SK-N-SH (cell line): ENCODE measurements at regions not wholly inside any gene's neighbourhood (a gene's known extent, or its start where the extent isn't known, plus 50 kb on each side); places are given as distances from the start of the nearest gene placed in this dataset.

Experiments used
- CTCF ChIA-PET: fragments of 300-600, 350-600 bp; formaldehyde crosslinking; extraction: SDS; loops from one replicate; lab custom pipeline; 2021; lab: Yijun Ruan, JAX
- POLR2A ChIA-PET: fragments of 350-600 bp; sonication (Branson Sonifier 250); formaldehyde crosslinking; extraction: SDS; loops from one replicate; lab custom pipeline; 2020; ENCODE audit warnings: antibody characterized with exemption, inconsistent platforms; lab: Yijun Ruan, JAX
- DNase-seq: peaks from one replicate; pipeline ENCODE4 v3.0.0; 2012
- H2AFZ ChIP-seq: fragments of 200-600 bp; sonication (generic); 2 replicates; pipeline ENCODE4 v1.8.1; 2016; ENCODE audit warnings: antibody characterized with exemption, mild to moderate bottlenecking, low read depth
- H3F3A ChIP-seq: fragments of 200-600 bp; sonication (generic); replicated peaks from 2 replicates; pipeline ENCODE3; 2016; ENCODE audit warnings: antibody characterized with exemption, mild to moderate bottlenecking; ENCODE audit not compliant: insufficient read depth
- H3K27ac ChIP-seq, 2 experiments: fragments of 200-500 bp in 1 of 2; fragments of 200-600 bp in 1 of 2; sonication (Bioruptor generic) in 1 of 2; sonication (generic), shearing (Covaris generic) in 1 of 2; 2 replicates each; pipeline versions ENCODE4 v1.5.1 to v1.6.1; 2014 to 2016; ENCODE audit warnings: low read depth in 2 of 2, inconsistent platforms in 1 of 2, low read length in 1 of 2, mild to moderate bottlenecking in 1 of 2, mixed read lengths in 1 of 2
- H3K27me3 ChIP-seq: fragments of 200-600 bp; sonication (generic), shearing (Covaris generic); 2 replicates; pipeline ENCODE4 v1.6.1; 2016; ENCODE audit warnings: mixed run types; ENCODE audit not compliant: insufficient read depth
- H3K36me3 ChIP-seq, 2 experiments: fragments of 200-500 bp in 1 of 2; fragments of 200-600 bp in 1 of 2; sonication (Bioruptor generic) in 1 of 2; sonication (generic) in 1 of 2; replicated peaks in 1 of 2; 2 replicates each; pipeline versions ENCODE3 to v1.5.1; 2014 to 2016; ENCODE audit warnings: low read length in 1 of 2, mild to moderate bottlenecking in 1 of 2; ENCODE audit not compliant: insufficient read depth in 2 of 2, control insufficient read depth in 1 of 2
- H3K4me1 ChIP-seq, 2 experiments: fragments of 200-500 bp in 1 of 2; fragments of 200-600 bp in 1 of 2; sonication (Bioruptor generic) in 1 of 2; sonication (generic), shearing (Covaris generic) in 1 of 2; 2 replicates each; pipeline versions ENCODE4 v1.5.1 to v1.6.1; 2014 to 2016; ENCODE audit warnings: low read depth in 1 of 2, low read length in 1 of 2, mixed run types in 1 of 2; ENCODE audit not compliant: insufficient read depth in 2 of 2, control insufficient read depth in 1 of 2
- H3K4me2 ChIP-seq: fragments of 200-600 bp; sonication (generic), shearing (Covaris generic); 2 replicates; pipeline ENCODE4 v1.6.1; 2017; ENCODE audit warnings: mixed run types
- H3K4me3 ChIP-seq, 2 experiments: fragments of 200-500 bp in 1 of 2; fragments of 200-600 bp in 1 of 2; sonication (Bioruptor generic) in 1 of 2; sonication (generic), shearing (Covaris generic) in 1 of 2; 2 replicates each; pipeline versions ENCODE4 v1.5.1 to v1.8.1; 2014 to 2016; ENCODE audit warnings: low read depth in 2 of 2, inconsistent platforms in 1 of 2, low read length in 1 of 2, mild to moderate bottlenecking in 1 of 2, mixed read lengths in 1 of 2, moderate library complexity in 1 of 2
- H3K79me2 ChIP-seq: fragments of 200-600 bp; sonication (generic); 2 replicates; pipeline ENCODE4 v1.8.1; 2017; ENCODE audit warnings: mild to moderate bottlenecking; ENCODE audit not compliant: insufficient read depth
- H3K9ac ChIP-seq: fragments of 200-600 bp; sonication (generic); 2 replicates; pipeline ENCODE4 v1.6.1; 2017; ENCODE audit warnings: mixed run types
- H3K9me2 ChIP-seq: fragments of 200-600 bp; sonication (generic); 2 replicates; pipeline ENCODE4 v1.6.1; 2017; ENCODE audit warnings: mixed run types
- H3K9me3 ChIP-seq: fragments of 200-600 bp; sonication (generic); 2 replicates; pipeline ENCODE4 v1.6.1; 2017; ENCODE audit warnings: mixed run types, mild to moderate bottlenecking, moderate library complexity
- H4K20me1 ChIP-seq: fragments of 200-600 bp; sonication (generic); 2 replicates; pipeline ENCODE4 v1.6.1; 2017; ENCODE audit warnings: mild to moderate bottlenecking, mixed run types; ENCODE audit not compliant: insufficient read depth
- CHD2 ChIP-seq: fragments of 150-350 bp; IDR thresholded peaks from 2 replicates; pipeline ENCODE4 v1.6.1; 2018; ENCODE audit warnings: low read length; ENCODE audit not compliant: partially characterized antibody
- ELF1 ChIP-seq: IDR thresholded peaks from 2 replicates; pipeline ENCODE4 v1.4.0; 2012
- EP300 ChIP-seq, 2 experiments: IDR thresholded peaks; 2 replicates each; pipeline versions ENCODE4 v1.4.0 to v1.6.1; 2012; ENCODE audit warnings: borderline replicate concordance in 1 of 2, low read depth in 1 of 2, low read length in 1 of 2
- EZH2phosphoT487 ChIP-seq: fragments of 200-600 bp; sonication (generic); IDR thresholded peaks from 2 replicates; pipeline ENCODE4 v1.6.1; 2017; ENCODE audit warnings: low read depth, mixed run types, mild to moderate bottlenecking, antibody characterized with exemption, moderate library complexity, borderline replicate concordance
- FOSL2 ChIP-seq: IDR thresholded peaks from 2 replicates; pipeline ENCODE4 v1.4.0; 2012; ENCODE audit warnings: low read depth, mild to moderate bottlenecking, moderate library complexity, borderline replicate concordance
- FOXJ3 ChIP-seq: sonication (generic); formaldehyde crosslinking; IDR thresholded peaks from 2 replicates; pipeline ENCODE4 v1.5.1; 2020; ENCODE audit warnings: mild to moderate bottlenecking, missing genetic modification reagents
- GATA2 ChIP-seq: sonication (generic); formaldehyde crosslinking; IDR thresholded peaks from 2 replicates; pipeline ENCODE4 v1.5.0; 2020; ENCODE audit warnings: mild to moderate bottlenecking, missing genetic modification reagents
- NFIC ChIP-seq: IDR thresholded peaks from 2 replicates; pipeline ENCODE4 v1.4.0; 2012; ENCODE audit warnings: borderline replicate concordance
- NRF1 ChIP-seq: IDR thresholded peaks from 2 replicates; pipeline ENCODE4 v1.6.1; 2012; ENCODE audit warnings: low read depth, mild to moderate bottlenecking, low read length
- RCOR1 ChIP-seq: fragments of 150-350 bp; IDR thresholded peaks from 2 replicates; pipeline ENCODE4 v1.6.1; 2017; ENCODE audit warnings: antibody characterized with exemption, low read length
- SIN3A ChIP-seq: IDR thresholded peaks from 2 replicates; pipeline ENCODE4 v1.6.1; 2012; ENCODE audit warnings: low read depth, mild to moderate bottlenecking, low read length, moderate library complexity, borderline replicate concordance
- SMC3 ChIP-seq: IDR thresholded peaks from 2 replicates; pipeline ENCODE4 v1.6.1; 2012; ENCODE audit warnings: low read depth, low read length, improper control_type of control experiment
- TEAD4 ChIP-seq: IDR thresholded peaks from 2 replicates; pipeline ENCODE4 v1.4.0; 2012; ENCODE audit warnings: mild to moderate bottlenecking, borderline replicate concordance; ENCODE audit not compliant: insufficient read depth
- WGBS: methylation state at CpG from one replicate; pipeline ENCODE4 v1.1.6; 2017; ENCODE audit warnings: low lambda C conversion rate; 5-methylcytosine and 5-hydroxymethylcytosine counted together
- TF ChIP-seq, protein P1 (sequence below): fragments of 200-600 bp; sonication (generic); IDR thresholded peaks from 2 replicates; pipeline ENCODE4 v1.6.1; 2017; ENCODE audit warnings: antibody characterized with exemption, mild to moderate bottlenecking, moderate library complexity
- TF ChIP-seq, protein P2 (sequence below): IDR thresholded peaks from 2 replicates; pipeline ENCODE4 v1.4.0; 2012; ENCODE audit warnings: low read depth, borderline replicate concordance
- TF ChIP-seq, protein P3 (sequence below): fragments of 150-350 bp; IDR thresholded peaks from 2 replicates; pipeline ENCODE4 v1.6.1; 2016; ENCODE audit warnings: mild to moderate bottlenecking, low read depth, low read length
- TF ChIP-seq, protein P4 (sequence below): fragments of 150-350 bp; IDR thresholded peaks from 2 replicates; pipeline ENCODE4 v1.6.1; 2017; ENCODE audit warnings: antibody characterized with exemption, low read length, low read depth, borderline replicate concordance
- TF ChIP-seq, protein P5 (sequence below): IDR thresholded peaks from 2 replicates; pipeline ENCODE4 v1.4.0; 2012; ENCODE audit warnings: low read depth

DNA sequence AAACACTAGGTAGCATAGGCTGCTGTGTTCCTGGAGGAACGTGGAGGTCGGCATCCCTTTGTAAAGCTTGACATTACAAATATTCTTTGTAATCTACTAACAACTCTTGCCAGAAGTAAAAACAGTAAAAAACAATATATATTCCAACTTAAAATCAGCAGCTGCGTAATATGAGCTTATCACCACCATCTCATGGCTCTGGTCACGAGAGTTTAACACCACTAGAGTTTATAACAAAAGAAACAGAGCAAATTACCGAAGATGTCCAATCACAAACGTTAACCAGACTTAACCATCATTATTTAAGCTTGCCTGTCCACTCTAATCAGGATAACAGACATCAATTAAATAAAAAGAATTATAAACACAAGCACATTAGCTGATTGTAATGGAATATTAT, 236.7 kb downstream of the PCDH7 start (continued):
- TF ChIP-seq CHD2 (no peak), NRF1 (no peak), SIN3A (no peak), FOXJ3 (CRISPR knock-in tag) (no peak)
- TF ChIP-seq, all 33 proteins: peak for 0

DNA sequence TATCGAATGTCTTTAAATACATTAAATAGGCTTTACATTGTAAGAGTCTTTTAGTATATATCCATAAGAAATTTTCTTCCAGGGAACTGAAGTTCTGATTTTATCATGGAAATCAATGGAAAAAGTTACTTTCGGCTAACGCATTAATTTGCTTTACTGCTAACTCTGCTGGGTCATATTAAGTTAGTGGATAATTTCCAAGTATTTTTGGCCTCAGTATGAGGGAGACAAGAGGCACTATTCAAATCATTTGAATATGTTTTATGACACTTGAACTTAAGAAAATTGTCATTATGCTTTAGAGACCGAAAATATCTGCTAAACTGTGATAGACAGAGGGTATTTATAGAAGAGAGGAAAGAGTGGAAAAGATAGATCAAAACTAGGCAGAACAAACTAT, 237.5 kb downstream of the PCDH7 start:
- Histone ChIP-seq H3K9me3 (no peaks in the 10 kb centered on the region), H3K4me2 (no peak overlapping the region), H3K79me2 (no peaks in the 10 kb centered on the region), H3F3A (no peaks in the 10 kb centered on the region), H3K27ac (no peak overlapping the region), H3K4me3 (no peak overlapping the region), H2AFZ (no peak overlapping the region), H3K9ac (no peak overlapping the region), H3K27me3 (no peaks in the 10 kb centered on the region), H3K36me3 (no peaks in the 10 kb centered on the region), H4K20me1 (no peaks in the 10 kb centered on the region), H3K4me1 (peaks cover 0 to 16% of the 10 kb centered on the region in 2 experiments; a peak in 2 of 4 replicates), H3K9me2 (no peaks in the 10 kb centered on the region)
- DNase-seq: no peak
- WGBS: 36% methylated on average over 4 of the region's 4 CpGs
- TF ChIP-seq, protein P1, sequence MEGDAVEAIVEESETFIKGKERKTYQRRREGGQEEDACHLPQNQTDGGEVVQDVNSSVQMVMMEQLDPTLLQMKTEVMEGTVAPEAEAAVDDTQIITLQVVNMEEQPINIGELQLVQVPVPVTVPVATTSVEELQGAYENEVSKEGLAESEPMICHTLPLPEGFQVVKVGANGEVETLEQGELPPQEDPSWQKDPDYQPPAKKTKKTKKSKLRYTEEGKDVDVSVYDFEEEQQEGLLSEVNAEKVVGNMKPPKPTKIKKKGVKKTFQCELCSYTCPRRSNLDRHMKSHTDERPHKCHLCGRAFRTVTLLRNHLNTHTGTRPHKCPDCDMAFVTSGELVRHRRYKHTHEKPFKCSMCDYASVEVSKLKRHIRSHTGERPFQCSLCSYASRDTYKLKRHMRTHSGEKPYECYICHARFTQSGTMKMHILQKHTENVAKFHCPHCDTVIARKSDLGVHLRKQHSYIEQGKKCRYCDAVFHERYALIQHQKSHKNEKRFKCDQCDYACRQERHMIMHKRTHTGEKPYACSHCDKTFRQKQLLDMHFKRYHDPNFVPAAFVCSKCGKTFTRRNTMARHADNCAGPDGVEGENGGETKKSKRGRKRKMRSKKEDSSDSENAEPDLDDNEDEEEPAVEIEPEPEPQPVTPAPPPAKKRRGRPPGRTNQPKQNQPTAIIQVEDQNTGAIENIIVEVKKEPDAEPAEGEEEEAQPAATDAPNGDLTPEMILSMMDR: no peak
- no peak for TF ChIP-seq SMC3
- TF ChIP-seq RCOR1: no peak
- TF ChIP-seq, protein P2, sequence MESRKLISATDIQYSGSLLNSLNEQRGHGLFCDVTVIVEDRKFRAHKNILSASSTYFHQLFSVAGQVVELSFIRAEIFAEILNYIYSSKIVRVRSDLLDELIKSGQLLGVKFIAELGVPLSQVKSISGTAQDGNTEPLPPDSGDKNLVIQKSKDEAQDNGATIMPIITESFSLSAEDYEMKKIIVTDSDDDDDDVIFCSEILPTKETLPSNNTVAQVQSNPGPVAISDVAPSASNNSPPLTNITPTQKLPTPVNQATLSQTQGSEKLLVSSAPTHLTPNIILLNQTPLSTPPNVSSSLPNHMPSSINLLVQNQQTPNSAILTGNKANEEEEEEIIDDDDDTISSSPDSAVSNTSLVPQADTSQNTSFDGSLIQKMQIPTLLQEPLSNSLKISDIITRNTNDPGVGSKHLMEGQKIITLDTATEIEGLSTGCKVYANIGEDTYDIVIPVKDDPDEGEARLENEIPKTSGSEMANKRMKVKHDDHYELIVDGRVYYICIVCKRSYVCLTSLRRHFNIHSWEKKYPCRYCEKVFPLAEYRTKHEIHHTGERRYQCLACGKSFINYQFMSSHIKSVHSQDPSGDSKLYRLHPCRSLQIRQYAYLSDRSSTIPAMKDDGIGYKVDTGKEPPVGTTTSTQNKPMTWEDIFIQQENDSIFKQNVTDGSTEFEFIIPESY: no peak
- TF ChIP-seq CHD2: no peak
- TF ChIP-seq EP300 (IDR thresholded peaks at IDR 0.05; ENCODE audit: borderline replicate concordance in 1 of 2, low read depth in 1 of 2, low read length in 1 of 2): no peak
- no peak for TF ChIP-seq ELF1
- TF ChIP-seq, protein P3, sequence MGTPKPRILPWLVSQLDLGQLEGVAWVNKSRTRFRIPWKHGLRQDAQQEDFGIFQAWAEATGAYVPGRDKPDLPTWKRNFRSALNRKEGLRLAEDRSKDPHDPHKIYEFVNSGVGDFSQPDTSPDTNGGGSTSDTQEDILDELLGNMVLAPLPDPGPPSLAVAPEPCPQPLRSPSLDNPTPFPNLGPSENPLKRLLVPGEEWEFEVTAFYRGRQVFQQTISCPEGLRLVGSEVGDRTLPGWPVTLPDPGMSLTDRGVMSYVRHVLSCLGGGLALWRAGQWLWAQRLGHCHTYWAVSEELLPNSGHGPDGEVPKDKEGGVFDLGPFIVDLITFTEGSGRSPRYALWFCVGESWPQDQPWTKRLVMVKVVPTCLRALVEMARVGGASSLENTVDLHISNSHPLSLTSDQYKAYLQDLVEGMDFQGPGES: no peak
- no peak for TF ChIP-seq NFIC
- TF ChIP-seq GATA2 (CRISPR knock-in tag): no peak
- no peak for TF ChIP-seq TEAD4
- TF ChIP-seq, protein P4, sequence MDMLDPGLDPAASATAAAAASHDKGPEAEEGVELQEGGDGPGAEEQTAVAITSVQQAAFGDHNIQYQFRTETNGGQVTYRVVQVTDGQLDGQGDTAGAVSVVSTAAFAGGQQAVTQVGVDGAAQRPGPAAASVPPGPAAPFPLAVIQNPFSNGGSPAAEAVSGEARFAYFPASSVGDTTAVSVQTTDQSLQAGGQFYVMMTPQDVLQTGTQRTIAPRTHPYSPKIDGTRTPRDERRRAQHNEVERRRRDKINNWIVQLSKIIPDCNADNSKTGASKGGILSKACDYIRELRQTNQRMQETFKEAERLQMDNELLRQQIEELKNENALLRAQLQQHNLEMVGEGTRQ: no peak
- no peak for TF ChIP-seq EZH2phosphoT487
- no peak for TF ChIP-seq FOSL2
- TF ChIP-seq, protein P5, sequence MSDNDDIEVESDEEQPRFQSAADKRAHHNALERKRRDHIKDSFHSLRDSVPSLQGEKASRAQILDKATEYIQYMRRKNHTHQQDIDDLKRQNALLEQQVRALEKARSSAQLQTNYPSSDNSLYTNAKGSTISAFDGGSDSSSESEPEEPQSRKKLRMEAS: no peak
- no peak for TF ChIP-seq SIN3A
- ChIA-PET CTCF (interaction anchor here (1.2 kb wide), 1 partner anchor 10 kb away, joined by 3 read pairs; no protein-coding TSS in a partner anchor), POLR2A (no interaction called here)
